Heart left ventricle (tissue), 16 donors: ENCODE measurements at regions not wholly inside any gene's neighbourhood (a gene's known extent, or its start where the extent isn't known, plus 50 kb on each side); places are given as distances from the start of the nearest gene placed in this dataset.

Experiments
- ATAC-seq, 4 donors: fragments of 200-7000 bp; cut with Tn5 transposase; one replicate each; pipeline ENCODE4 v1.9.1; 2020 to 2022; ENCODE audit warnings: moderate library complexity in 4 of 4, mild to moderate bottlenecking in 3 of 4, moderate number of reproducible peaks in 1 of 4
- DNase-seq, 5 donors: peaks; one replicate each; pipeline ENCODE4 v3.0.0-alpha.2; 2020
- H3K27ac ChIP-seq, 12 donors: fragments of 200-600 bp; sonication (generic) in 4 of 12; one replicate each; pipeline versions ENCODE4 v1.5.0 to v1.8.0; 2016 to 2022; ENCODE audit warnings: mild to moderate bottlenecking in 2 of 12
- H3K27me3 ChIP-seq, 9 donors: fragments of 200-600 bp; sonication (generic) in 2 of 9; one replicate each; pipeline versions ENCODE4 v1.5.1 to v1.8.0; 2016 to 2022; ENCODE audit warnings: mild to moderate bottlenecking in 3 of 9
- H3K36me3 ChIP-seq, 9 donors: fragments of 200-600 bp; sonication (generic) in 2 of 9; one replicate each; pipeline versions ENCODE4 v1.5.0 to v1.8.0; 2018 to 2022; ENCODE audit warnings: mild to moderate bottlenecking in 2 of 9
- H3K4me1 ChIP-seq, 12 donors: fragments of 200-600 bp; sonication (generic) in 4 of 12; one replicate each; pipeline versions ENCODE4 v1.5.0 to v1.8.0; 2016 to 2022; ENCODE audit warnings: mild to moderate bottlenecking in 3 of 12
- H3K4me3 ChIP-seq, 12 donors: fragments of 200-600 bp; sonication (generic) in 4 of 12; one replicate each; pipeline versions ENCODE4 v1.5.0 to v1.8.0; 2017 to 2022; ENCODE audit warnings: mild to moderate bottlenecking in 9 of 12, moderate library complexity in 4 of 12
- H3K9me3 ChIP-seq, 12 donors: fragments of 200-600 bp; sonication (generic) in 4 of 12; one replicate each; pipeline versions ENCODE4 v1.5.0 to v1.8.0; 2016 to 2022; ENCODE audit warnings: mild to moderate bottlenecking in 1 of 12
- POLR2A ChIP-seq, 2 donors: fragments of 450-650 bp; IDR thresholded peaks; one replicate each; pipeline ENCODE4 v1.6.1; 2017; ENCODE audit warnings: antibody characterized with exemption in 2 of 2, mild to moderate bottlenecking in 2 of 2, moderate library complexity in 2 of 2
- WGBS, 4 donors: extraction: QIAGEN DNeasy Blood & Tissue Kit in 2 of 4; methylation state at CpG; one replicate each; pipeline versions ENCODE4 v1.1.5 to v1.1.7; 2013 to 2018; 5-methylcytosine and 5-hydroxymethylcytosine counted together
- intact Hi-C, 10 donors: fragments of 100-400 bp; cut with DNase I; formaldehyde crosslinking; loops; one replicate each; pipeline versions ENCODE4 v1.11.1 to v1.14.2; 2022
- TF ChIP-seq, protein P1 (sequence below), 12 donors: fragments of 200-600 bp; sonication (generic) in 4 of 12; IDR thresholded peaks; one replicate each; pipeline versions ENCODE4 v1.5.0 to v1.8.0; 2018 to 2022; ENCODE audit warnings: antibody characterized with exemption in 12 of 12, mild to moderate bottlenecking in 5 of 12
- donor health status: ischemic (EF 13 %, LVEDD 7.1; RV severe dilation, severe dysfunction).
- donor health status: healthy with polysubstance abuse.
- donor health status: DM: no; HTN: yes; CAD: no.
- donor health status: DM: no; HTN: no; CAD: no.
- donor health status: ischemic (EF 25% LVEDD 6.9; RV normal size, moderate dysfunction).
- donor health status: ischemic (EF 25% LVEDD 5.7; RV mildly dilated, moderate dysfunction).
- donor health status: healthy.
- donor health status: DM: yes; HTN: yes; CAD: no.
- donor health status: ischemic (EF 35%, LVEDD 5.7; RV mildly dilated, moderate dysfunction).
- donor health status: nonischemic (EF 11% LVEDD 7.7; RV severe dilation, severe dysfunction).
- donor health status: DM: yes; HTN: yes; CAD: no.
- donor health status: PGD.
- donor health status: ischemic (EF 29% LVEDD 5.4; RV normal size, mild dysfunction).
- donor health status: nonischemic (EF 23%, LVEDD 6.1; RV moderate dilation, normal function).

DNA sequence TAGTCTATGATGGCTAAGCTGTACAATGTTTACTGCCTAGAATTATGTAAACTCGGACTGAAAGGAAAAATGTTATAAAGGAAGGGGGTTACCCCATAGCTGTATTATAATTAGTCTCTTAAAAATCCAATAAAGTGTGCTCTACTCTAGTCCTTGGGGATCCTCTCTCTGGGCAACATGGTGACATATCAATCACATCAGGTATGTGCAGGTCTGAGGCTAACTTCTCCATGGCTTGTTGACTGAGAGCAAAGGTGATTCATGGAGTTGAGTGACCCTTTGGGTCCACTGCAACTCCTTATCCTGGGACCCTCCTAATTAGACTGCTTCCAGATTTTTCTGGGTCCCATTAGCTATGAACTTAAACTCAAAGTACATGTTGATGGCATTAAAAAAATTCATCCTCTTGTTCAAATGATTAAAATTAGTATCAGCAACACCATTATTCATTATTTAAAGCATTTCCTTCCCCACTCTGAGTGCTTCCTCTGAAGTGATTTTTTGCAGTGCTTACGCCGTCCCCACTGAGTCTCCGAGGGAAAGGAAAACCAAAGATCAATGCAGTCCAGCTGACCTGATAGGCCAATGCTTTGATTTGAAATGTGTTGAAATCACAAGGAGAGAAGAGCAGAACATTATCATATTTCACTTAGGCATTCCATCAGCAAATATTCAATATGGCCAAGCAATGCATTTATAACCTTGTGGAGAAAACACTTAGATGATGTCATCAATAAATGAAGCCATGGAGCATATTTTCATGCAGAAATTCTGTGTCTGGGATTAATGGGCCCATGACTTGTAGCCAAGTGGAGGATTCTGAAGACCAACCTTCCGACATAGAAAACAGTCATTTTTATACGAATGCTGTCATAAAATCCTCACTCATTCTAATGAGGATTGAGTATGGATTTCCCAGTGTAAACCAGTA lies 161.7 kb upstream of the CRBN start:
- no peaks in the 10 kb centered on the region for H3K36me3 ChIP-seq
- DNase-seq = no peak
- no peak overlapping the region for H3K27ac ChIP-seq
- intact Hi-C loops = no loop called here
- 65 to 80% (median 75%) methylated on average over 6 of the region's 6 CpGs for whole genome bisulfite sequencing, 4 donors
- ATAC-seq = no peak
- H3K4me1 ChIP-seq = no peaks in the 10 kb centered on the region
- H3K9me3 ChIP-seq = no peaks in the 10 kb centered on the region
- no peak overlapping the region for H3K4me3 ChIP-seq
- H3K27me3 ChIP-seq = no peaks in the 10 kb centered on the region
- TF ChIP-seq POLR2A (IDR thresholded peaks at IDR 0.05) = no peak
- TF ChIP-seq, protein P1, sequence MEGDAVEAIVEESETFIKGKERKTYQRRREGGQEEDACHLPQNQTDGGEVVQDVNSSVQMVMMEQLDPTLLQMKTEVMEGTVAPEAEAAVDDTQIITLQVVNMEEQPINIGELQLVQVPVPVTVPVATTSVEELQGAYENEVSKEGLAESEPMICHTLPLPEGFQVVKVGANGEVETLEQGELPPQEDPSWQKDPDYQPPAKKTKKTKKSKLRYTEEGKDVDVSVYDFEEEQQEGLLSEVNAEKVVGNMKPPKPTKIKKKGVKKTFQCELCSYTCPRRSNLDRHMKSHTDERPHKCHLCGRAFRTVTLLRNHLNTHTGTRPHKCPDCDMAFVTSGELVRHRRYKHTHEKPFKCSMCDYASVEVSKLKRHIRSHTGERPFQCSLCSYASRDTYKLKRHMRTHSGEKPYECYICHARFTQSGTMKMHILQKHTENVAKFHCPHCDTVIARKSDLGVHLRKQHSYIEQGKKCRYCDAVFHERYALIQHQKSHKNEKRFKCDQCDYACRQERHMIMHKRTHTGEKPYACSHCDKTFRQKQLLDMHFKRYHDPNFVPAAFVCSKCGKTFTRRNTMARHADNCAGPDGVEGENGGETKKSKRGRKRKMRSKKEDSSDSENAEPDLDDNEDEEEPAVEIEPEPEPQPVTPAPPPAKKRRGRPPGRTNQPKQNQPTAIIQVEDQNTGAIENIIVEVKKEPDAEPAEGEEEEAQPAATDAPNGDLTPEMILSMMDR (IDR thresholded peaks at IDR 0.05) = no peak

DNA sequence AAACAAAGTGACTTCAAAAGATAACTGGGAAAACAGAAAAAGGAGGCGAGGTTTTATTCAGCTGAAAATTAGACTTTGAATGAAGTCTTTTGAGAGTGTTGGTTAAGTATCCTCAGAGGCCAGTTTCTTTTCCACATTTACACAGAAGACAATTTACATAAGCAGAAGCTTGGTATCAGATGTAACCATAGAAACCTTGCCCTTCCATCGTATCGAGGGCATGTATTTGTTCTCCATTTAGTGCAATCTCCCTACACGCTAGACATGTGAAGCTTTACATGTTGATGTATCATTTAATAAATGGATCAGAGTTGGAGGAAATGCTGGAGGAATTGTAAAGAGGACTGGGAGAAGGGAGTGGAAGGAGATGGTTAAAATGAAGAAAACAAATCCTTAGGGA lies 161.0 kb upstream of the CRBN start:
- H3K4me3 ChIP-seq = no peak overlapping the region
- no peaks in the 10 kb centered on the region for H3K36me3 ChIP-seq
- TF ChIP-seq, protein P1 (IDR thresholded peaks at IDR 0.05) = no peak
- no peak for TF ChIP-seq POLR2A (IDR thresholded peaks at IDR 0.05)
- no peaks in the 10 kb centered on the region for H3K4me1 ChIP-seq
- no peaks in the 10 kb centered on the region for H3K9me3 ChIP-seq
- no peak for ATAC-seq
- DNase-seq = no peak
- 79 to 84% (median 83%) methylated on average over 4 of the region's 4 CpGs for WGBS, 4 donors
- no peaks in the 10 kb centered on the region for H3K27me3 ChIP-seq
- no peak overlapping the region for H3K27ac ChIP-seq
- intact Hi-C loops = no loop called here

DNA sequence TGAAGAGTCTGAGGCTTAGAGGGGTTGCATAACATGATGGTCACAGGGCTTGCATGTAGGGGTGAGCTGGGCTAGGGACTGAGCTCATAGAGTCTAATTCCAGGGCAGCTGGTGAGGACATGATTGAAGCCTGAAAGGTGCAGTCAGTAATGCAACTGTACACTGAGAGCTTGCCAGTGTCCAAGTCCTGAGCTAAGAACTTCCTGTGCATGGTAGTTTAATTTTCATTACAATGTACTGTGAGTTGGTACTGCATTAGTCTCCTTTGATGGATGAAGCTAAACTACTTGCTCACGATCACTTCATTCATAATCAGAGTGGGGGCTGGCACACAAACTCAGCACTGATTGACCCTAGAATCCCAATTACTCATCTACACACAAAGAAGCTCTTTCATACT lies 156.4 kb upstream of the CRBN start:
- Histone ChIP-seq H3K4me3 (no peak overlapping the region), H3K4me1 (no peaks in the 10 kb centered on the region), H3K27me3 (no peaks in the 10 kb centered on the region), H3K36me3 (no peaks in the 10 kb centered on the region), H3K27ac (no peak overlapping the region), H3K9me3 (no peaks in the 10 kb centered on the region)
- ATAC-seq = no peak
- DNase-seq = no peak
- TF ChIP-seq, protein P1 (IDR thresholded peaks at IDR 0.05) = no peak
- no peak for TF ChIP-seq POLR2A (IDR thresholded peaks at IDR 0.05)
- intact Hi-C loops = no loop called here
- WGBS, 4 donors = 50 to 80% (median 73%) methylated on average over 1 of the region's 1 CpG

DNA sequence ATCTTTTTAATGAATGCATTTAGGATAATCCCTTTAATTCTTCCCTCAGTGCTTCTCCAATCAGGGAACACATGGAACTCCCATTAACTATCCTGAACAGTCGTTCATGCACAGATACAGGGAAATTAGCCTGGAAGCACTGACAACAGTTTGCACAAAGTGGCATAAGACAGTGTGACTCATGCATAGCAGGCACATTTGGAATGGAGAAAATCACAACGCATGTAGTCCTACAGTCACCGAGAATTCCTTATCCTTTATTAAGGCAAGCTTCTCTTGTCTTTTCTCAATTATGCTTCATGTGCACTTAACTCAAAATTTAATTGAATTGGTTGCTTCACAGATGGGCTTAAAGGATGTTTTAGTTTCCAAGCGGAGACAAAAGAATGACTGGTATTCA lies 155.0 kb upstream of the CRBN start:
- ATAC-seq = no peak
- no peaks in the 10 kb centered on the region for H3K4me1 ChIP-seq
- 76 to 79% (median 77%) methylated on average over 4 of the region's 4 CpGs for WGBS, 4 donors

More for the DNA sequence above, 155.0 kb upstream of the CRBN start:
- intact Hi-C loops = no loop called here
- H3K27me3 ChIP-seq = no peaks in the 10 kb centered on the region
- H3K36me3 ChIP-seq = no peaks in the 10 kb centered on the region
- no peak for TF ChIP-seq POLR2A (IDR thresholded peaks at IDR 0.05)
- TF ChIP-seq, protein P1 (IDR thresholded peaks at IDR 0.05) = no peak
- no peak overlapping the region for H3K4me3 ChIP-seq
- no peak overlapping the region for H3K27ac ChIP-seq
- DNase-seq = no peak
- no peaks in the 10 kb centered on the region for H3K9me3 ChIP-seq
